HG02759 (cell line): ENCODE measurements at regions not wholly inside any gene's neighbourhood (a gene's known extent, or its start where the extent isn't known, plus 50 kb on each side); places are given as distances from the start of the nearest gene placed in this dataset.

Source experiments
- ATAC-seq: cut with Tn5 transposase; IDR thresholded peaks from one replicate; pipeline ENCODE4 v1.9.1; 2021; ENCODE audit warnings: mild to moderate bottlenecking, moderate library complexity; ENCODE audit not compliant: unreplicated experiment

DNA sequence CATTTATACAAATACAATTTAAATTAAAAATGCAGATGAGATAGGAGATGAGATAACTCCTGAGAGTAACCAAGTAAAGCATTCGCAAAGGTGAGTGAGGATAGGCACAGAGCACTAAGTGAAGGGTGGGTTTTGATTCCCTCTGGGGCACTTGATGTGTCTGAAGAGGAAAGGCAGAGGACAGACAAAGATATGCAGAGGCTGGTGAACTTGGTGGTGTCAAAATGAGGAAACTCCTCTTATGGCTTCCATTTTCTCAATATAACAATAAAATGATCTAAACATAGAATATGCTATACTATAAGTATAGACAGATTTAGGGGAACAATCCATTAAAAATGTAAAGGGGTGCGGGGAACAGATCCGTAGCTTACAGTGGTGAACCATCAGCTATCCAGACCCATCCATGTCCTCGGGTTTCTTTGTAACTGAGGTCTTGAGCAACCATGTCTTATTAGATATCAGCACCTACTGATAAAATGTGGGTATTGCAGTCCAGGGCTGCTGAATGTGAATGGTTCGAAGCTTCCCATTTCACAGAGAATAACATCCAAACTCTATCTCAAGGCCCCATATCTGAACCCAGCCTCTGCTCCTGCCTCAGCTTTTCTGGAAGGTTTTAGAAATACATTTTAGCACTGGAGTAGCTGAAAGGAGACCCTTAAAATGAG, 73.9 kb upstream of the SLC10A2 start:
- ATAC-seq: peak; percentile 93

DNA sequence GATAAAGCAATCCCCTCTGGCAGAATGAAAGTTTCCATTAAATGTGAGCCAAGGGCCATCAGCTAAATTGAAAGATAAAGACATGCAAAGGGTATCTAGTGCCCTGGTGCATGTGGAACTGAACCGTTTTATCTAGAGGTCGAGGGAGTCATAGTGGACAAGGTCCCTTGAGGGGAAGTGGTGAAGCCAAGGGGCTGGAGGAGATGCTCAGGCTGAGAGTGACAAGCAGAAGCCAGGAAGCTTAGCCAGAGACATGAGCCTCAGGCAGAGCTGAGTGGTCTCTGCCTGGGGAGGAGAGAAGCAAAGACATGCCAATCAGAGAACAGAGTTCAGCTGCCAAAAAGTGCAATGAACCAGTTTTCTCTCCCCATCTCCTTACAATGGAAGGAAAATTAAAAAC, 68.1 kb upstream of the SLC10A2 start:
- ATAC-seq: peak; percentile 42

DNA sequence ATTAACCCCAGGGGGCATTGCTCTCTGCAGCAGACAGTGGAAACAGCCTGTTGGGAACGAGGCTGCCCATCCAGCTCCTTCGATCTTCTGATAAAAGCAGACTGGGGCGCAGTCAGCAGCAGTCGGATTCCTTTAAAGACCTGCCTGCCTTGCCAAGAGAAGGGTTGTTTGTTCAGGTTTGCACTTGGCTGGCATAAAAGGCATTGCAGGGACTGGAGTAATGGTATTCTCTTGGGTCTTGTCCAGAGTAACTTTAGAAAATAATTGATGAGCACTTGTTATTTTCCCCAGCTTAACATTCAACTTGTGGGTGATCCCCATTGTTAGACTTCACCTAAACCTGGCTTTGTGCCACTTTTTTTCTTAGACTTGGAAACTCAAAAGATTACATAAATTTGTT, 67.3 kb upstream of the SLC10A2 start:
- no peak for ATAC-seq

DNA sequence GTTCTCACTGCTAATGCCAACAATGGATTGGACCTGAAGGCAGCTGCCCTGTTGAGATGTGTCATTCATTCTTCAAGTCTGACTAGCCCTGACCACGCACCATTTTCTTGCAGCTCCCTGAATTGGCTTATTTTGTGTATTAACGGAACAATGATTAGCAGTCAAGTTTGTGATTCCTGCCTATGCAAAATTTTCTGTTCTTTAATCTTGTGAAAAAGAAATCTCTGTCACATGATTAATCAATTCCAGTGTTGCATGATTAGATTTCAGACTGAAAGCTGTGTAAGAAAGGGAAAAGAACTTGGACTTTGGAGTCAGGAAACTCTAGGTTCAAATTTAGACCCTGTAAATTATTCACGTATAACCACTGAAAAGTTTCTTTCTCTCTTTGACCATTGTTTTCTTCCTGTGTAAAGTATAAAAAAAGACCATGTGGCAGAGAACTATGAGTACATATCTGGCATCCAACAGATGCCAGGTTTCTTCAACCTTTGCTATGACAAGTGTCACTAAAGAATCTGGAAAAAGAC, 64.5 kb upstream of the SLC10A2 start:
- ATAC-seq: peak; percentile 78

DNA sequence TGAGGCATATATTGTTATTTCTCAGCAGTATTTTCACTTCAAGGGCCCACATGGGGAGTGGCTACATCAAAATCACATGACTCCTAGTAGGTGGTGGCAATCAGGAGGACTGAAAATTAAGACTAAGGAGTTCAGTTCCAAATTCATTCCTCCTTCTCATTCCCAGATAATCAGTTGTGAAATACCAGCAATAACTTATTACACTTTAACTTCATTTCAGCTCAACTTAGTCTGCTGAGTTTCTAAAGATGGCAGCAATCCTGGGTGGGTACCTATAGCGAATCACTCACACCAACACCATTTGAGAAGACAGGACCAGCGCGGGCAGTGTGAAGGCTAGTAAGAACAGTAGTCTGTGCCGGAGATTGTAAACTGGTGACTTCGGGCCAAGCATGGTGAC, 63.9 kb upstream of the SLC10A2 start:
- ATAC-seq: peak; percentile 5
